GM10248 (cell line): ENCODE measurements at regions not wholly inside any gene's neighbourhood (a gene's known extent, or its start where the extent isn't known, plus 50 kb on each side); places are given as distances from the start of the nearest gene placed in this dataset.

Source experiments
- CTCF ChIA-PET: fragments of 300-600 bp; sonication (Branson Sonifier 250); formaldehyde crosslinking; extraction: SDS; loops from one replicate; lab custom pipeline; 2021; ENCODE audit warnings: antibody characterized with exemption; lab: Yijun Ruan, JAX
- POLR2A ChIA-PET: fragments of 350-650 bp; sonication (Branson Sonifier 250); formaldehyde crosslinking; extraction: SDS; loops from one replicate; lab custom pipeline; 2020; ENCODE audit warnings: antibody characterized with exemption; lab: Yijun Ruan, JAX
- DNase-seq: peaks from one replicate; pipeline ENCODE4 v3.0.0; 2012; ENCODE audit errors: extremely low spot score
- CTCF ChIP-seq: IDR thresholded peaks from 2 replicates; pipeline ENCODE4 v1.5.1; 2012; ENCODE audit warnings: mild to moderate bottlenecking, low read depth; ENCODE audit errors: extremely low read depth, missing control alignments, control extremely low read depth

GRCh38 chr6:23370051-23370450 is 756.0 kb upstream of the NRSN1 start:
- DNase-seq = no peak
- ChIA-PET CTCF (interaction anchor here (1.3 kb wide), 1 partner anchor 293 kb away, joined by 3 read pairs; no protein-coding TSS in a partner anchor), POLR2A (no interaction called here)
- no peak for TF ChIP-seq CTCF

GRCh38 chr6:23371132-23371915 is 754.7 kb upstream of the NRSN1 start:
- CTCF ChIA-PET = no interaction called here
- DNase-seq = no peak
- TF ChIP-seq CTCF = no peak
- POLR2A ChIA-PET = no interaction called here

- DNase-seq = no peak
- CTCF ChIA-PET = no interaction called here
- POLR2A ChIA-PET = no interaction called here
- no peak for TF ChIP-seq CTCF
These were observed 748.2 kb upstream of the NRSN1 start for GRCh38 chr6:23377830-23378229.

GRCh38 chr6:23380465-23380864 is 745.5 kb upstream of the NRSN1 start:
- CTCF ChIA-PET = no interaction called here
- POLR2A ChIA-PET = no interaction called here
- DNase-seq = no peak
- no peak for TF ChIP-seq CTCF

- DNase-seq = no peak
- no peak for TF ChIP-seq CTCF
- CTCF ChIA-PET = interaction anchor here (1.2 kb wide), 1 partner anchor 9 kb away, joined by 5 read pairs; no protein-coding TSS in a partner anchor
- POLR2A ChIA-PET = no interaction called here
These were observed 737.8 kb upstream of the NRSN1 start for GRCh38 chr6:23388086-23388783.

GRCh38 chr6:23389386-23389785 is 736.6 kb upstream of the NRSN1 start:
- ChIA-PET CTCF (no interaction called here), POLR2A (no interaction called here)
- TF ChIP-seq CTCF = no peak
- no peak for DNase-seq
